Activated CD4-positive, alpha-beta memory T cell treated with anti-CD3 and anti-CD28 coated beads for 36 hours (primary cell): ENCODE measurements at regions not wholly inside any gene's neighbourhood (a gene's known extent, or its start where the extent isn't known, plus 50 kb on each side); places are given as distances from the start of the nearest gene placed in this dataset.

Experiments
- CTCF ChIA-PET: fragments of 350-600 bp; sonication (Branson Sonifier 250); formaldehyde crosslinking; loops from one replicate; lab custom pipeline; 2021; ENCODE audit warnings: antibody characterized with exemption, inconsistent platforms; lab: Charles Lee
- POLR2A ChIA-PET: fragments of 350-600 bp; sonication (Branson Sonifier 250); formaldehyde crosslinking; loops from one replicate; lab custom pipeline; 2021; ENCODE audit warnings: antibody characterized with exemption; lab: Charles Lee
- DNase-seq: peaks from one replicate; pipeline ENCODE4 v3.0.0-alpha.2; 2020
- H3K27ac Mint-ChIP-seq: one replicate; pipeline ENCODE4 v1.8.0; 2021; ENCODE audit warnings: mixed read lengths
- H3K27me3 Mint-ChIP-seq: one replicate; pipeline ENCODE4 v1.8.0; 2021; ENCODE audit warnings: mixed read lengths
- H3K36me3 Mint-ChIP-seq: one replicate; pipeline ENCODE4 v1.8.0; 2021; ENCODE audit warnings: mixed read lengths
- H3K4me1 Mint-ChIP-seq: one replicate; pipeline ENCODE4 v1.8.0; 2021; ENCODE audit warnings: low read depth, mixed read lengths
- H3K4me3 Mint-ChIP-seq: one replicate; pipeline ENCODE4 v1.8.0; 2021; ENCODE audit warnings: mild to moderate bottlenecking, mixed read lengths
- H3K9me3 Mint-ChIP-seq: one replicate; pipeline ENCODE4 v1.8.0; 2021; ENCODE audit warnings: mixed read lengths
- intact Hi-C: fragments of 100-400 bp; cut with micrococcal nuclease; formaldehyde crosslinking; loops from one replicate; pipeline ENCODE4 v1.15.1; 2023

GRCh38 chr12:118582863-118583262 is 206.5 kb downstream of the SUDS3 start:
- Mint-ChIP-seq H3K9me3 (peaks cover 13% of the 10 kb centered on the region), H3K4me3 (no peak overlapping the region), H3K27me3 (peaks cover 3% of the 10 kb centered on the region), H3K27ac (no peak overlapping the region), H3K36me3 (no peaks in the 10 kb centered on the region), H3K4me1 (no peaks in the 10 kb centered on the region)
- ChIA-PET POLR2A (no interaction called here), CTCF (no interaction called here)
- intact Hi-C loops = no loop called here
- DNase-seq = no peak

- ChIA-PET CTCF (no interaction called here), POLR2A (no interaction called here)
- Mint-ChIP-seq H3K4me1 (no peaks in the 10 kb centered on the region), H3K9me3 (peaks cover 13% of the 10 kb centered on the region), H3K27ac (no peak overlapping the region), H3K4me3 (no peak overlapping the region), H3K27me3 (no peaks in the 10 kb centered on the region), H3K36me3 (no peaks in the 10 kb centered on the region)
- DNase-seq = no peak
- intact Hi-C loops = no loop called here
Observed at GRCh38 chr12:118586433-118586832, 210.1 kb downstream of the SUDS3 start.

- H3K36me3 Mint-ChIP-seq = no peaks in the 10 kb centered on the region
- intact Hi-C loops = no loop called here
- H3K4me1 Mint-ChIP-seq = no peaks in the 10 kb centered on the region
- CTCF ChIA-PET = no interaction called here
- DNase-seq = no peak
- no peak overlapping the region for H3K27ac Mint-ChIP-seq
- H3K4me3 Mint-ChIP-seq = no peak overlapping the region
- peaks cover 13% of the 10 kb centered on the region for H3K9me3 Mint-ChIP-seq
- POLR2A ChIA-PET = no interaction called here
- H3K27me3 Mint-ChIP-seq = no peaks in the 10 kb centered on the region
Observed at GRCh38 chr12:118589162-118589561, 212.8 kb downstream of the SUDS3 start.

DNA sequence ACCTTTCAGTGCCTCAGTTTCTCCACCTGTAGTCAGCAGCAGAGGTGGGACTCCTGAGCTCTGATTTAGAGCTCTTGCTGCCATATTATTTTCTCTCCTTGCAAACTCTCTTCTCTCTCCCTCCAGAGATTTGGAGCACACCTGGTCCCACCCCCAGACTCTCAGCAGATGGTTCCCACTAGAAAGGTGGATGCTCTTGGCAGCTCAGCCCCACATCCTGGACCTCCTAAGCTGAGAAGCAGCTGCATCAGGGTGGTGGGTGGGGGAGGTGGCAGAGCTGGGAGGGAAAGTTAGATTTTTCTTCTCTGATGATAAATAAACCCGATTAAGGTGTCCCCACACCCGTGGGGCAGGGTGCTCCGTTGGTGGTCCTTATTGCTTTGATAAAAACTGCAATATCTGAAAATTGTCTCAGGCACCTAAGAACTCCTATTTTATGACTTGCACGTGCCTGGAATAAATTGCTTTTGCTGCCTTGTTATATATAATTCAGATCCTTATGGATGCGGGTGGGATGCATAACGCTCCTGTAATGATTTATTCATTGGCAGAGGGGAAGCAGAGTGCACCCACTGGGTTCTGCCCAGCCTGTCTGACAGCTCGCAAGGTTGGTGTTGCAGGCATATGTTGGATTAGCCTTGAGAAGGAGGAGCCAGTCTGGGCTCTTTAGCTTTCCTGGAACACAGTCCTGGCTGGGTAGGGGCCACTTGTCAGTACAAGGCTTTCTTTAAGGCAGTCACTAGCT is 214.2 kb downstream of the SUDS3 start:
- Mint-ChIP-seq H3K9me3 (peaks cover 10% of the 10 kb centered on the region), H3K27me3 (no peaks in the 10 kb centered on the region), H3K4me3 (no peak overlapping the region), H3K27ac (no peak overlapping the region), H3K36me3 (no peaks in the 10 kb centered on the region), H3K4me1 (no peaks in the 10 kb centered on the region)
- no peak for DNase-seq
- CTCF ChIA-PET = no interaction called here
- POLR2A ChIA-PET = no interaction called here
- intact Hi-C loops = no loop called here

DNA sequence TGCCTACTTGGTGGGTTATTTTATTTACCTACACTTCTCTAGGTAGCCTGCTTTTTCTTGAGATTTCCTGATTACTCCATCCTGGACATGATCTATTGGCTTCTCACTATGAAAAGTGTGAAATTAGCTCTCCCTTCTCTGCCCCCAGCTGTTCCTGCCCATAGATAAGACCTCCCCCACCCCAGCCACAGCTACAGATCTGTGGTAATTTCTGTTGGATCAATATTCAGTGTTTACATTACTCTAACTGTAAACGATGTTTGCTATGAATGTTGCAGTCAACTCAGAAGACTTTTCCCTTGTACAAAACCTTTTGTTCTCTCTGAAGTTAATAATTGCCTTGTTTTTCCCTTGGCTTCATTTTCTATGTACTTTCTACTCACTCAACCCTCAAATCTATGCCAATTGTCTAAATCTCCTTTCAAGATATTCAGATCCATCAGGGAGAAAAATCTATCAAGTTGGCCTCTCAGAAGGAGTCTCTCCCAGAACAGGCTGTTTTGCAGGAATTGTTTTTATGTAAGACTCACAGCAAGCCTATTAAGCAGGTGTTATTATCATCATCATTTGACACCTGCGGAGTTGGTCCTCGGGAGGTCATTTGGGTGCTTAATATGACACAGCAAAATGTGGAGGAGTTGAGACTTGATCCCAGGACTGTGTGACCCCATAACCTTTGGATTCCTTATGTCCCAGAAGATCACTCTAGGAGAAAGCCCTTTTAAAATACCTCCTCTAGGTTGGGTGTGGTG is 227.4 kb downstream of the SUDS3 start:
- no peak for DNase-seq
- Mint-ChIP-seq H3K27me3 (peaks cover 2% of the 10 kb centered on the region), H3K4me1 (no peaks in the 10 kb centered on the region), H3K9me3 (no peaks in the 10 kb centered on the region), H3K27ac (no peak overlapping the region), H3K4me3 (no peak overlapping the region), H3K36me3 (no peaks in the 10 kb centered on the region)
- CTCF ChIA-PET = no interaction called here
- intact Hi-C loops = no loop called here
- POLR2A ChIA-PET = no interaction called here

GRCh38 chr12:118606690-118607089 is 230.3 kb downstream of the SUDS3 start:
- H3K4me3 Mint-ChIP-seq = no peak overlapping the region
- DNase-seq = no peak
- no peaks in the 10 kb centered on the region for H3K36me3 Mint-ChIP-seq
- ChIA-PET CTCF (no interaction called here), POLR2A (no interaction called here)
- no peaks in the 10 kb centered on the region for H3K4me1 Mint-ChIP-seq
- intact Hi-C loops = no loop called here
- peaks cover 2% of the 10 kb centered on the region for H3K27me3 Mint-ChIP-seq
- no peak overlapping the region for H3K27ac Mint-ChIP-seq
- no peaks in the 10 kb centered on the region for H3K9me3 Mint-ChIP-seq

DNA sequence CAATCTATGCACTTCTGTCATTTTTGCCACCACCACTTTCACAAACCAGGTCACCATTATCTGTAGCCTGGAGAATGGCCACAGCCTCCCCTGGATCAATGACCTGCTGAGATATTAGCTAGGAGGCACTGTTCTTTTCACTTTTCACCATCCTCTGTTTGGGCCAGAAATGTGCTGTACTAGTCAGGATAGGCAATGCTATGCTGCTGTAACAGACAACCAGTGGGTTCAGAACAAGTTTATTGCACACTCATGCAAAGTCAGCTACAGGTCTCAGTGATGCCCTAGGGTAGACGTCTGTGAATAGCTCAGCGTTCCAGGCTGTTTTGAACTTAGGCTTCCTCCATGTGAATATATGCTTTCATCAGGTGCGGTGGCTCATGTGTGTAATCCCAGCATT is 231.5 kb downstream of the SUDS3 start:
- Mint-ChIP-seq H3K4me1 (no peaks in the 10 kb centered on the region), H3K4me3 (no peak overlapping the region), H3K27ac (no peak overlapping the region), H3K9me3 (no peaks in the 10 kb centered on the region), H3K27me3 (peaks cover 2% of the 10 kb centered on the region), H3K36me3 (no peaks in the 10 kb centered on the region)
- ChIA-PET CTCF (no interaction called here), POLR2A (no interaction called here)
- DNase-seq = no peak
- intact Hi-C loops = no loop called here

DNA sequence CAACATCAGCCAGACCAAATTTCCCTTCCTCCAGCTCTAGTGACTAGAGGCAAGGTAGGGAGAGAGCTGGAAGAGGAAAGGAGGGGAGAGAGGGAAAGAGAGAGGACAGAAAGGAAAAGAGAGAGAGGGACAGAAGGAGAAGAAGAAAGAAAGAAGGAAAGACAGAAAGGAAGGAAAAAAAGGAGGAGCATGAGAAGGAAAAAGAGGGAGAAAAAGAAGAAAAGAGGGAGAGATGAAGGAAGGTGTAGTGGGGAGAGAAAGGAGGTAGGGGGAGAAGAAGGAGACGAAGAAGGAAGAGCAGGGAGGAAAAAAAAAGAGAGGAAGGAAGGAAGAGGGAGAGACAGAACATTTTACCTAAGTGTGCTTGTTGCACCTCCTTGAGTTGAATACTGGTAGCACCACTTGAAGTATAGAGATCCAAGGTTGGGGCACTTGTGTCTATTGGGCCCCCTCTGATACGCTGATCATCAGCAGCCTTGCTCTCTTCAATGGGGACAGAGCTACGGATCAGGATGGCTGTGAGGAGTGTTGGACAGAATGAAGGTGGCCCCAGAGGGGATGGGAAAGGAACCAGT is 232.5 kb downstream of the SUDS3 start:
- H3K4me3 Mint-ChIP-seq = no peak overlapping the region
- no peak overlapping the region for H3K27ac Mint-ChIP-seq
- peaks cover 4% of the 10 kb centered on the region for H3K9me3 Mint-ChIP-seq
- intact Hi-C loops = no loop called here
- H3K4me1 Mint-ChIP-seq = no peaks in the 10 kb centered on the region
- CTCF ChIA-PET = no interaction called here
- H3K27me3 Mint-ChIP-seq = peaks cover 2% of the 10 kb centered on the region
- DNase-seq = no peak
- H3K36me3 Mint-ChIP-seq = no peaks in the 10 kb centered on the region
- POLR2A ChIA-PET = no interaction called here

- intact Hi-C loops = no loop called here
- POLR2A ChIA-PET = no interaction called here
Observed at GRCh38 chr12:118611295-118611694, 234.9 kb downstream of the SUDS3 start.

GRCh38 chr12:118611770-118612169 is 235.4 kb downstream of the SUDS3 start:
- POLR2A ChIA-PET = no interaction called here
- H3K9me3 Mint-ChIP-seq = peaks cover 4% of the 10 kb centered on the region
- H3K4me3 Mint-ChIP-seq = no peak overlapping the region
- intact Hi-C loops = no loop called here
- H3K4me1 Mint-ChIP-seq = no peaks in the 10 kb centered on the region
- H3K36me3 Mint-ChIP-seq = no peaks in the 10 kb centered on the region
- no peak overlapping the region for H3K27ac Mint-ChIP-seq
- CTCF ChIA-PET = no interaction called here
- no peak for DNase-seq
- peaks cover 2% of the 10 kb centered on the region for H3K27me3 Mint-ChIP-seq

More at GRCh38 chr12:118611295-118611694, 234.9 kb downstream of the SUDS3 start:
- no peak for DNase-seq
- CTCF ChIA-PET = no interaction called here
- H3K36me3 Mint-ChIP-seq = no peaks in the 10 kb centered on the region
- H3K9me3 Mint-ChIP-seq = peaks cover 4% of the 10 kb centered on the region
- no peak overlapping the region for H3K27ac Mint-ChIP-seq
- H3K4me3 Mint-ChIP-seq = no peak overlapping the region
- no peaks in the 10 kb centered on the region for H3K4me1 Mint-ChIP-seq
- H3K27me3 Mint-ChIP-seq = peaks cover 2% of the 10 kb centered on the region

GRCh38 chr12:118617611-118618450 is 241.5 kb downstream of the SUDS3 start:
- intact Hi-C loops = no loop called here
- Mint-ChIP-seq H3K36me3 (no peaks in the 10 kb centered on the region), H3K27me3 (no peaks in the 10 kb centered on the region), H3K27ac (no peak overlapping the region), H3K9me3 (peaks cover 9% of the 10 kb centered on the region), H3K4me3 (no peak overlapping the region), H3K4me1 (no peaks in the 10 kb centered on the region)
- ChIA-PET CTCF (no interaction called here), POLR2A (no interaction called here)
- DNase-seq = no peak

DNA sequence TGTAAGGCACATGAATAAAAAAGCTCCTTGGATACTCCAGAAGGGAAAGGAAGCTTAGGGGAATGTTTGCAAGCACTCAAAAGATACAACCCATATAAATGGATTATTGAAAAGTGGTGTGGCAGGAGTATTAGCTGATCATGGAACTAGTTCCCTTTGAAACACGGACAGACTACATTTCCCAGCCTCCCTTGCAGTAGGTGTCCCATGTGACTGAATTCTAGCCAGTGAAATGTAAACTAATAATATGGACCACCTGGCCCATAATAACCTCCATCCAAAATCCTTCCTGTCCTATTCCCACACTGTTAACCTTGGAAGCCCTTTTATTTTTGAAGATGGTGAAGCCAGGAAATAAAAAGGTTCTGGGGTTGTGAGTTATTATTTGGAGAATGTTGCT is 242.3 kb downstream of the SUDS3 start:
- intact Hi-C loops = no loop called here
- Mint-ChIP-seq H3K9me3 (peaks cover 5% of the 10 kb centered on the region), H3K27me3 (no peaks in the 10 kb centered on the region), H3K27ac (no peak overlapping the region), H3K4me3 (no peak overlapping the region), H3K4me1 (no peaks in the 10 kb centered on the region), H3K36me3 (no peaks in the 10 kb centered on the region)
- DNase-seq = no peak
- POLR2A ChIA-PET = no interaction called here
- CTCF ChIA-PET = no interaction called here
